ENCODE measurements at regions not wholly inside any gene's neighbourhood (a gene's known extent, or its start where the extent isn't known, plus 50 kb on each side); places are given as distances from the start of the nearest gene placed in this dataset.

- DNase-seq: no peak
Observed at GRCh38 chr16:86436466-86437185, 73.7 kb upstream of the FOXF1 start.

- DNase-seq: no peak
Observed at GRCh38 chr16:86437348-86437747, 73.0 kb upstream of the FOXF1 start.

GRCh38 chr16:86442703-86443102 lies 67.6 kb upstream of the FOXF1 start:
- no peak for DNase-seq

- peak; percentile 62 for DNase-seq
Observed at GRCh38 chr16:86443508-86444147, 66.7 kb upstream of the FOXF1 start.

GRCh38 chr16:86444261-86444660 lies 66.1 kb upstream of the FOXF1 start:
- DNase-seq: peak; percentile 44

- no peak for DNase-seq
Observed at GRCh38 chr16:86444661-86445060, 65.7 kb upstream of the FOXF1 start.

- DNase-seq: no peak
Observed at GRCh38 chr16:86446279-86446678, 64.0 kb upstream of the FOXF1 start.

GRCh38 chr16:86447228-86447627 lies 63.1 kb upstream of the FOXF1 start:
- DNase-seq: no peak

GRCh38 chr16:86448306-86448890 lies 61.9 kb upstream of the FOXF1 start:
- DNase-seq: no peak

- peak; percentile 55 for DNase-seq
Observed at GRCh38 chr16:86449446-86450095, 60.8 kb upstream of the FOXF1 start.

GRCh38 chr16:86450691-86451090 lies 59.6 kb upstream of the FOXF1 start:
- DNase-seq: no peak

GRCh38 chr16:86452451-86452850 lies 57.9 kb upstream of the FOXF1 start:
- DNase-seq: no peak

- no peak for DNase-seq
Observed at GRCh38 chr16:86455116-86455515, 55.2 kb upstream of the FOXF1 start.

GRCh38 chr16:86455640-86456039 lies 54.7 kb upstream of the FOXF1 start:
- DNase-seq: no peak

- DNase-seq: no peak
Observed at GRCh38 chr16:86457501-86458148, 52.7 kb upstream of the FOXF1 start.

GRCh38 chr16:86458149-86458777 lies 52.1 kb upstream of the FOXF1 start:
- no peak for DNase-seq

GRCh38 chr16:86459266-86459665 lies 51.1 kb upstream of the FOXF1 start:
- DNase-seq: no peak
